Right lobe of liver (tissue), 6 donors: ENCODE measurements at regions not wholly inside any gene's neighbourhood (a gene's known extent, or its start where the extent isn't known, plus 50 kb on each side); places are given as distances from the start of the nearest gene placed in this dataset.

Source experiments
- ATAC-seq, 4 donors: fragments of 200-7000 bp; cut with Tn5 transposase; one replicate each; pipeline ENCODE4 v1.9.1; 2020; ENCODE audit warnings: mild to moderate bottlenecking in 4 of 4, moderate library complexity in 4 of 4
- DNase-seq, 3 donors: peaks; one replicate each; pipeline ENCODE4 v3.0.0-alpha.2; 2020
- H3K27ac ChIP-seq, 3 donors: fragments of 200-600 bp; one replicate each; pipeline ENCODE4 v1.8.0; 2022
- H3K27me3 ChIP-seq, 2 donors: fragments of 200-600 bp; one replicate each; pipeline ENCODE4 v1.8.0; 2022
- H3K36me3 ChIP-seq, 4 donors: fragments of 200-600 bp; sonication (generic) in 1 of 4; one replicate each; pipeline versions ENCODE4 v1.5.1 to v1.8.0; 2017 to 2022; ENCODE audit warnings: control low read depth in 1 of 4
- H3K4me1 ChIP-seq, 4 donors: fragments of 200-600 bp; sonication (generic) in 1 of 4; one replicate each; pipeline versions ENCODE4 v1.5.1 to v1.8.0; 2017 to 2022; ENCODE audit warnings: control low read depth in 1 of 4
- H3K4me3 ChIP-seq, 3 donors: fragments of 200-600 bp; one replicate each; pipeline ENCODE4 v1.8.0; 2022
- H3K9me3 ChIP-seq, 4 donors: fragments of 200-600 bp; sonication (generic) in 1 of 4; one replicate each; pipeline versions ENCODE4 v1.5.1 to v1.8.0; 2017 to 2022; ENCODE audit warnings: control low read depth in 1 of 4
- POLR2A ChIP-seq: fragments of 450-650 bp; IDR thresholded peaks from one replicate; pipeline ENCODE4 v1.6.1; 2017; ENCODE audit warnings: antibody characterized with exemption, mild to moderate bottlenecking
- WGBS: methylation state at CpG from one replicate; pipeline ENCODE4 v1.1.6; 2018; ENCODE audit warnings: low coverage, low lambda C conversion rate; ENCODE audit not compliant: insufficient coverage; ENCODE audit errors: missing lambda C conversion rate; 5-methylcytosine and 5-hydroxymethylcytosine counted together
- intact Hi-C, 2 donors: fragments of 100-400 bp; cut with DNase I; formaldehyde crosslinking; loops; one replicate each; pipeline versions ENCODE4 v1.11.2 to v1.14.1; 2022
- TF ChIP-seq, protein P1 (sequence below), 4 donors: fragments of 200-600 bp in 3 of 4; fragments of 450-650 bp in 1 of 4; IDR thresholded peaks; one replicate each; pipeline versions ENCODE4 v1.5.1 to v1.8.0; 2016 to 2022; ENCODE audit warnings: antibody characterized with exemption in 4 of 4, mild to moderate bottlenecking in 2 of 4
- donor health status: DM: no; HTN: yes; CAD: no.
- donor health status: DM: no; HTN: no; CAD: no.
- donor health status: DM: no; HTN: no; CAD: no.
- donor health status: DM: no; HTN: yes; CAD: no.
- donor health status: DM: no; HTN: yes; CAD: no.

DNA sequence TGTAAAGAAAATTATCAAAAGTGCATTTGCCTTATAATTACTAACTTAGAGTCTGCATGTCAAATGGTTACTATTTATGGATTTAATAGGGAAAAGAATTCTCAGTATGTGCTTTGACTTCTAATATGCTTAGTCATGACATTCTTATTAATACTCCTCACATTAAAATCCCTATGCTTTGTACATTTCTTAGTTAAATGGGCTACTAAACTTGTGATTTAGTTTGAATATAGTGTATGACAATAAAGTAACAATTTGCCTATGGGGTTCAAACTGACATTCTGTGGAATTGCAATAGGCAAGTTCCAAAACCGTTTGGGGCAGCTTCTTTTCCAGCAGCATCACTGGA, 361.9 kb upstream of the TMTC1 start:
- intact Hi-C loops: no loop called here
- TF ChIP-seq, protein P1, sequence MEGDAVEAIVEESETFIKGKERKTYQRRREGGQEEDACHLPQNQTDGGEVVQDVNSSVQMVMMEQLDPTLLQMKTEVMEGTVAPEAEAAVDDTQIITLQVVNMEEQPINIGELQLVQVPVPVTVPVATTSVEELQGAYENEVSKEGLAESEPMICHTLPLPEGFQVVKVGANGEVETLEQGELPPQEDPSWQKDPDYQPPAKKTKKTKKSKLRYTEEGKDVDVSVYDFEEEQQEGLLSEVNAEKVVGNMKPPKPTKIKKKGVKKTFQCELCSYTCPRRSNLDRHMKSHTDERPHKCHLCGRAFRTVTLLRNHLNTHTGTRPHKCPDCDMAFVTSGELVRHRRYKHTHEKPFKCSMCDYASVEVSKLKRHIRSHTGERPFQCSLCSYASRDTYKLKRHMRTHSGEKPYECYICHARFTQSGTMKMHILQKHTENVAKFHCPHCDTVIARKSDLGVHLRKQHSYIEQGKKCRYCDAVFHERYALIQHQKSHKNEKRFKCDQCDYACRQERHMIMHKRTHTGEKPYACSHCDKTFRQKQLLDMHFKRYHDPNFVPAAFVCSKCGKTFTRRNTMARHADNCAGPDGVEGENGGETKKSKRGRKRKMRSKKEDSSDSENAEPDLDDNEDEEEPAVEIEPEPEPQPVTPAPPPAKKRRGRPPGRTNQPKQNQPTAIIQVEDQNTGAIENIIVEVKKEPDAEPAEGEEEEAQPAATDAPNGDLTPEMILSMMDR (IDR thresholded peaks at IDR 0.05): no peak
- TF ChIP-seq POLR2A: no peak
- Histone ChIP-seq H3K27me3 (no peaks in the 10 kb centered on the region), H3K36me3 (no peaks in the 10 kb centered on the region), H3K4me3 (no peak overlapping the region), H3K9me3 (no peaks in the 10 kb centered on the region), H3K27ac (no peak overlapping the region), H3K4me1 (no peaks in the 10 kb centered on the region)
- ATAC-seq: no peak
- no peak for DNase-seq
- 45% methylated on average over 1 of the region's 1 CpG for WGBS

GRCh38 chr12:30144777-30145683, 361.3 kb upstream of the TMTC1 start:
- no peak for DNase-seq
- 58% methylated on average over 1 of the region's 1 CpG for WGBS

GRCh38 chr12:30142301-30142700, 358.6 kb upstream of the TMTC1 start:
- H3K9me3 ChIP-seq: no peaks in the 10 kb centered on the region
- no peak overlapping the region for H3K27ac ChIP-seq
- DNase-seq (no peak), ATAC-seq (no peak)
- no peak overlapping the region for H3K4me3 ChIP-seq
- WGBS: 43% methylated on average over 2 of the region's 2 CpGs
- no peaks in the 10 kb centered on the region for H3K4me1 ChIP-seq
- TF ChIP-seq POLR2A: no peak
- TF ChIP-seq, protein P1 (IDR thresholded peaks at IDR 0.05): no peak
- intact Hi-C loops: no loop called here
- no peaks in the 10 kb centered on the region for H3K36me3 ChIP-seq
- no peaks in the 10 kb centered on the region for H3K27me3 ChIP-seq

More at GRCh38 chr12:30144777-30145683, 361.3 kb upstream of the TMTC1 start:
- TF ChIP-seq POLR2A: no peak
- TF ChIP-seq, protein P1 (IDR thresholded peaks at IDR 0.05): no peak
- ATAC-seq: no peak
- H3K4me1 ChIP-seq: no peaks in the 10 kb centered on the region
- H3K27ac ChIP-seq: no peak overlapping the region
- no peaks in the 10 kb centered on the region for H3K27me3 ChIP-seq
- H3K4me3 ChIP-seq: no peak overlapping the region
- intact Hi-C loops: no loop called here
- H3K9me3 ChIP-seq: no peaks in the 10 kb centered on the region
- H3K36me3 ChIP-seq: no peaks in the 10 kb centered on the region

DNA sequence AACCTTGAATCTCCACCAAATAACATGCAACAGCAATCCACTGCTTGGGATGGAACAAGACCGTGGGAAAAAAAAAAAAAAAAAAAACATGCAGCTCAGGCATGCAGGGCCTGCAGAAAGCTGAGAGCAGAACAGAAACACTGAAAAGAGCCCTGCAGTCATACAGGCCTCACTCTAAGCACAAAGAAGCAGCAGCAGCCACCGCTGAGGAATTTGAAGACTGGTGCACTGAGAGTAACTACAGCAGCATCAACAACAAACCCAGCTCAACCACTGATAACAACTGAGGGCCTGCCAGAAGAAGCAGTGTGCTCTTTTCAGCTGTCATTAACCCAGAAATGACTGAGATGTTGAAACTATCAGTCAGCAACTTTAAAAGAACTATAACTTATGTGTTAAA, 354.7 kb upstream of the TMTC1 start:
- DNase-seq: no peak
- Histone ChIP-seq H3K27me3 (no peaks in the 10 kb centered on the region), H3K4me3 (no peak overlapping the region), H3K36me3 (no peaks in the 10 kb centered on the region), H3K4me1 (no peaks in the 10 kb centered on the region), H3K9me3 (no peaks in the 10 kb centered on the region), H3K27ac (no peak overlapping the region)
- WGBS: 69% methylated on average over 2 of the region's 2 CpGs
- no peak for ATAC-seq
- no peak for TF ChIP-seq POLR2A
- TF ChIP-seq, protein P1 (IDR thresholded peaks at IDR 0.05): no peak
- intact Hi-C loops: no loop called here
